ENCODE measurements at regions not wholly inside any gene's neighbourhood (a gene's known extent, or its start where the extent isn't known, plus 50 kb on each side); places are given as distances from the start of the nearest gene placed in this dataset.
"Not testable (repeated sequence)": the region's sequence is repeated elsewhere in the genome, so short reads cannot be mapped to it uniquely, and the experiment has no call there.

- Histone ChIP-seq H3K9ac (ENCODE audit: low read depth in 1 of 2, low read length in 2 of 2) (no peak overlapping the region), H3K4me1 (ENCODE audit: control insufficient read depth in 4 of 4, insufficient read depth in 4 of 4, low read length in 3 of 4) (no peaks in the 10 kb centered on the region), H3K4me3 (ENCODE audit: low read depth in 1 of 3, low read length in 3 of 3) (no peak overlapping the region), H3K27me3 (ENCODE audit: control insufficient read depth in 4 of 4, insufficient read depth in 4 of 4, low read length in 3 of 4) (no peaks in the 10 kb centered on the region), H3K27ac (ENCODE audit: low read depth in 1 of 2, low read length in 2 of 2) (no peak overlapping the region), H3K9me3 (ENCODE audit: control insufficient read depth in 4 of 4, low read length in 3 of 4) (no peaks in the 10 kb centered on the region), H3K36me3 (ENCODE audit: control insufficient read depth in 4 of 4, insufficient read depth in 3 of 4, low read depth in 1 of 4, low read length in 3 of 4) (no peaks in the 10 kb centered on the region)
- no peak for TF ChIP-seq JUND (IDR thresholded peaks at IDR 0.05)
- 61% methylated on average over 1 of the region's 1 CpG for WGBS
- no peak for DNase-seq (ENCODE audit: low spot score)
These were observed 154.1 kb upstream of the CXCL13 start for GRCh38 chr4:77451530-77451929.

- H3K4me1 ChIP-seq (ENCODE audit: control insufficient read depth in 4 of 4, insufficient read depth in 4 of 4, low read length in 3 of 4); H3K9ac ChIP-seq (ENCODE audit: low read depth in 1 of 2, low read length in 2 of 2); H3K27me3 ChIP-seq (ENCODE audit: control insufficient read depth in 4 of 4, insufficient read depth in 4 of 4, low read length in 3 of 4); H3K9me3 ChIP-seq (ENCODE audit: control insufficient read depth in 4 of 4, low read length in 3 of 4); H3K36me3 ChIP-seq (ENCODE audit: control insufficient read depth in 4 of 4, insufficient read depth in 3 of 4, low read depth in 1 of 4, low read length in 3 of 4); H3K4me3 ChIP-seq (ENCODE audit: low read depth in 1 of 3, low read length in 3 of 3); H3K27ac ChIP-seq (ENCODE audit: low read depth in 1 of 2, low read length in 2 of 2); DNase-seq (ENCODE audit: low spot score): not testable (repeated sequence)
- WGBS, result 80% methylated on average over 5 of the region's 5 CpGs
These were observed 153.5 kb upstream of the CXCL13 start for GRCh38 chr4:77452117-77452516.

GRCh38 chr4:77453911-77454310, 151.7 kb upstream of the CXCL13 start:
- WGBS, result 88% methylated on average over 1 of the region's 1 CpG
- no peak for DNase-seq (ENCODE audit: low spot score)
- H3K27ac ChIP-seq (ENCODE audit: low read depth in 1 of 2, low read length in 2 of 2), result no peak overlapping the region
- H3K4me1 ChIP-seq (ENCODE audit: control insufficient read depth in 4 of 4, insufficient read depth in 4 of 4, low read length in 3 of 4), result no peaks in the 10 kb centered on the region
- H3K36me3 ChIP-seq (ENCODE audit: control insufficient read depth in 4 of 4, insufficient read depth in 3 of 4, low read depth in 1 of 4, low read length in 3 of 4), result no peaks in the 10 kb centered on the region
- TF ChIP-seq YY1 (IDR thresholded peaks at IDR 0.05), result no peak
- no peak overlapping the region for H3K9ac ChIP-seq (ENCODE audit: low read depth in 1 of 2, low read length in 2 of 2)
- no peaks in the 10 kb centered on the region for H3K27me3 ChIP-seq (ENCODE audit: control insufficient read depth in 4 of 4, insufficient read depth in 4 of 4, low read length in 3 of 4)
- H3K9me3 ChIP-seq (ENCODE audit: control insufficient read depth in 4 of 4, low read length in 3 of 4), result no peaks in the 10 kb centered on the region
- no peak overlapping the region for H3K4me3 ChIP-seq (ENCODE audit: low read depth in 1 of 3, low read length in 3 of 3)

GRCh38 chr4:77454858-77455257, 150.8 kb upstream of the CXCL13 start:
- H3K9me3 ChIP-seq (ENCODE audit: control insufficient read depth in 4 of 4, low read length in 3 of 4), result no peaks in the 10 kb centered on the region
- no peak overlapping the region for H3K27ac ChIP-seq (ENCODE audit: low read depth in 1 of 2, low read length in 2 of 2)
- H3K4me3 ChIP-seq (ENCODE audit: low read depth in 1 of 3, low read length in 3 of 3), result no peak overlapping the region
- WGBS, result 32% methylated on average over 1 of the region's 1 CpG
- no peaks in the 10 kb centered on the region for H3K27me3 ChIP-seq (ENCODE audit: control insufficient read depth in 4 of 4, insufficient read depth in 4 of 4, low read length in 3 of 4)
- H3K9ac ChIP-seq (ENCODE audit: low read depth in 1 of 2, low read length in 2 of 2), result no peak overlapping the region
- no peak for TF ChIP-seq HNF4G (IDR thresholded peaks at IDR 0.05)
- no peaks in the 10 kb centered on the region for H3K36me3 ChIP-seq (ENCODE audit: control insufficient read depth in 4 of 4, insufficient read depth in 3 of 4, low read depth in 1 of 4, low read length in 3 of 4)
- no peaks in the 10 kb centered on the region for H3K4me1 ChIP-seq (ENCODE audit: control insufficient read depth in 4 of 4, insufficient read depth in 4 of 4, low read length in 3 of 4)
- no peak for DNase-seq (ENCODE audit: low spot score)

- 94% methylated on average over 2 of the region's 2 CpGs for WGBS
- not testable (repeated sequence) for H3K9ac ChIP-seq (ENCODE audit: low read depth in 1 of 2, low read length in 2 of 2)
These were observed 141.5 kb upstream of the CXCL13 start for GRCh38 chr4:77464100-77464499.

GRCh38 chr4:77465271-77465670, 140.3 kb upstream of the CXCL13 start:
- no peaks in the 10 kb centered on the region for H3K4me1 ChIP-seq (ENCODE audit: control insufficient read depth in 4 of 4, insufficient read depth in 4 of 4, low read length in 3 of 4)
- no peak for DNase-seq (ENCODE audit: low spot score)
- no peaks in the 10 kb centered on the region for H3K36me3 ChIP-seq (ENCODE audit: control insufficient read depth in 4 of 4, insufficient read depth in 3 of 4, low read depth in 1 of 4, low read length in 3 of 4)

More at GRCh38 chr4:77464100-77464499, 141.5 kb upstream of the CXCL13 start:
- DNase-seq (ENCODE audit: low spot score); H3K9me3 ChIP-seq (ENCODE audit: control insufficient read depth in 4 of 4, low read length in 3 of 4); H3K4me3 ChIP-seq (ENCODE audit: low read depth in 1 of 3, low read length in 3 of 3); H3K27ac ChIP-seq (ENCODE audit: low read depth in 1 of 2, low read length in 2 of 2); H3K27me3 ChIP-seq (ENCODE audit: control insufficient read depth in 4 of 4, insufficient read depth in 4 of 4, low read length in 3 of 4); H3K36me3 ChIP-seq (ENCODE audit: control insufficient read depth in 4 of 4, insufficient read depth in 3 of 4, low read depth in 1 of 4, low read length in 3 of 4); H3K4me1 ChIP-seq (ENCODE audit: control insufficient read depth in 4 of 4, insufficient read depth in 4 of 4, low read length in 3 of 4): not testable (repeated sequence)

More at GRCh38 chr4:77465271-77465670, 140.3 kb upstream of the CXCL13 start:
- 59% methylated on average over 2 of the region's 2 CpGs for WGBS
- TF ChIP-seq RAD21 (IDR thresholded peaks at IDR 0.05) (peak; percentile 96 to 97), ATF3 (IDR thresholded peaks at IDR 0.05) (no peak), RXRA (IDR thresholded peaks at IDR 0.05) (peak in 1 of 2 donors; percentile 20), CTCF (IDR thresholded peaks at IDR 0.05; ENCODE audit: low read depth, low read length, missing input control) (peak; percentile 83)
- no peak overlapping the region for H3K9ac ChIP-seq (ENCODE audit: low read depth in 1 of 2, low read length in 2 of 2)
- no peak overlapping the region for H3K4me3 ChIP-seq (ENCODE audit: low read depth in 1 of 3, low read length in 3 of 3)
- H3K27ac ChIP-seq (ENCODE audit: low read depth in 1 of 2, low read length in 2 of 2), result no peak overlapping the region
- H3K9me3 ChIP-seq (ENCODE audit: control insufficient read depth in 4 of 4, low read length in 3 of 4), result no peaks in the 10 kb centered on the region
- no peaks in the 10 kb centered on the region for H3K27me3 ChIP-seq (ENCODE audit: control insufficient read depth in 4 of 4, insufficient read depth in 4 of 4, low read length in 3 of 4)
